ENCODE measurements at regions not wholly inside any gene's neighbourhood (a gene's known extent, or its start where the extent isn't known, plus 50 kb on each side); places are given as distances from the start of the nearest gene placed in this dataset.
A peak's percentile ranks its signal among the peaks of the same experiment; 100 is the strongest.
"Not testable (repeated sequence)": the region's sequence is repeated elsewhere in the genome, so short reads cannot be mapped to it uniquely, and the experiment has no call there.

- no peak for DNase-seq (ENCODE audit: low read depth)
Observed at GRCh38 chr6:97347111-97347510, 64.1 kb upstream of the MMS22L start.

DNA sequence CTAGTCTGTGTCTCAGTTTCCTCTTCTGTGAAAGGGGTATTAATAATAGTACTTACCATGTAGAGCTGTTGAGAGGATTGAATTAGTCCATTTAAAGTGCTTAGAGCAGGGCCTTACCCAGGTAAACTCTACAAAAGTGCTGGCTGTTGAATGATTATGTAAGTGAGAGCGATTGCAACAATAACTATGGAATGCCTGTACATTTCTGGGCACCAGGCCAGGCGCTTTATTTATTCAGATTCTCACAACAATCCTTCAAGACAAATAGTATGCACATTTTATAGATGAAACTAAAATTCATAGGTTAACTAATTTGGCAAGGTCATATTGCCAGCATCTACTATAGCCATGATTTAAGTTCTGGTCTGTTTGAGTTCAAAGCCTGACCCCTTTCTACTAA, 78.3 kb upstream of the MMS22L start:
- no peak for DNase-seq (ENCODE audit: low read depth)

GRCh38 chr6:97364327-97364726, 81.3 kb upstream of the MMS22L start:
- no peak for DNase-seq (ENCODE audit: low read depth)

DNA sequence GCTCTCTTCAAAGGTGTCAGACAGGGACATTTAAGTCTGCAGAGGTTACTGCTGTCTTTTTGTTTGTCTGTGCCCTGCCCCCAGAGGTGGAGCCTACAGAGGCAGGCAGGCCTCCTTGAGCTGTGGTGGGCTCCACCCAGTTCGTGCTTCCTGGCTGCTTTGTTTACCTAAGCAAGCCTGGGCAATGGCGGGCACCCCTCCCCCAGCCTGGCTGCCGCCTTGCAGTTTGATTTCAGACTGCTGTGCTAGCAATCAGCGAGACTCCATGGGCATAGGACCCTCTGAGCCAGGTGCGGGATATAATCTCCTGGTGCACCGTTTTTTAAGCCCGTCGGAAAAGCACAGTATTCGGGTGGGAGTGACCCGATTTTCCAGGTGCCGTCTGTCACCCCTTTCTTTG, 99.1 kb upstream of the MMS22L start:
- DNase-seq (ENCODE audit: low read depth), result not testable (repeated sequence)

- DNase-seq (ENCODE audit: low read depth), result no peak
Observed at GRCh38 chr6:97392735-97393134, 109.7 kb upstream of the MMS22L start.

- DNase-seq (ENCODE audit: low read depth), result peak; percentile 8
Observed at GRCh38 chr6:97394160-97394748, 111.2 kb upstream of the MMS22L start.

DNA sequence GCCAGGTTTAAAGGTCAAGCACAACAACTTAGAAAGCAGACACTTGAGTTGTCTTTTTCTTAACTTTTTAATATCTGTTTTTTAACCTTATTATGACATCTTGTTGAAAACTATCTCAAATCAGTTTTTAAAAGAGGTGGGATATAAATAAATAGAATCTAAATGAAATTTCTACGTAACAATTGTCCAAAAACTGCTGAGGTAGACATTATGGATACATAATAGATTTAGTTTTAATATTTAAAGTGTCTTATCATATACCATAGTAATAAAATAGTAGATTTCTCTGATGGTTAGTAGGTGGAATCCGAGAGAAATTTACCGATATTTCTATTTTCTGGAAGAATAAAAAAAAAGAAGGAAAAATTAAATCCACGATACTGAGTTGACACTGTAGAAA, 113.9 kb upstream of the MMS22L start:
- DNase-seq (ENCODE audit: low read depth), result no peak

DNA sequence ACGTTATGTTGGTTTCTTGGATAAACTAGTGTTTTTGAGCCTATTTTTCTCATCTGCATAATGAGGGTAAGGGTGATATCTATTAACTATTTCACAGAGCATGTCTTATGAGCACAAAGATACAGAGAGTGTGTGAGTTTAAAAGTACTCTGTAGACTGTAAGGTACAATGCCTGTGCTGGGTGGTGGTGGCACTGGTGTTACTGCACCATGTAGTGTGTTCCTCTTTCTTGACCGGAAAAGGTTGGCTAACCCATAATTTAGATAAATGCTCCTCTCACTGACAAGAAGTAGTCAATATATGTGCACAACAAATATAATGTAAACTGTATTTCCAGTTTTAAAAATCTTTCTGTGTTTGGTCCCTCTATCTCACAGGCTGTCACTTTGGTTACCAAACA, 116.2 kb upstream of the MMS22L start:
- no peak for DNase-seq (ENCODE audit: low read depth)

- DNase-seq (ENCODE audit: low read depth), result no peak
Observed at GRCh38 chr6:97401533-97401932, 118.5 kb upstream of the MMS22L start.

DNA sequence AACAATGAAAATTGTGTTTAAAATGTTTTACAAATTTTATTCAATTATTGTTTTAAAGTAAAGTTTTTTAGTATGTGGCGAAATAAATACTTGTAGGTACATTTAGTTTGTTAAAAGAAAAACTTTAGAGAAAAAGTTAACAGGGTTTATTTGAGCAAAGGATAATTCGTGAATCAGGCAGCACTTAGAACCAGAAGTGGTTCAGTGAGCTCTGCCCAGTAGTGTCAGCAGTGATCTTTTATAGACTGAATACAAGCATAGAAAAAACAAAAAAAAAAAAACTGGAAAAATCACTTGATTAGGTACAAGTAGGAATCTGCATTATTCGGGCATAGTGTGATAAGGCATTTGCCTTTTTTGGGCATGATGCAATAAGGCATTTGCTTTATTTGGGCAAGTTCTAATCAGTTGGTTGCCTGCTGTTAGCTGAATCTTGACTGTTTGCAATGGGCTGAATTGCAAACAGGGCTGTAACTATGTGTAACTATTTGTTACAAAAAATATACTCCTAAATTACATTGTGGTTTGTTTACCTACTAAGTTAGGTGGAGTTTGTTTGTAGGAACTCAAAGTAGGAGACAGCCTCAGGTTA, 122.9 kb upstream of the MMS22L start:
- DNase-seq (ENCODE audit: low read depth), result no peak

GRCh38 chr6:97406633-97407032, 123.6 kb upstream of the MMS22L start:
- DNase-seq (ENCODE audit: low read depth), result no peak

- no peak for DNase-seq (ENCODE audit: low read depth)
Observed at GRCh38 chr6:97411610-97412009, 128.6 kb upstream of the MMS22L start.

DNA sequence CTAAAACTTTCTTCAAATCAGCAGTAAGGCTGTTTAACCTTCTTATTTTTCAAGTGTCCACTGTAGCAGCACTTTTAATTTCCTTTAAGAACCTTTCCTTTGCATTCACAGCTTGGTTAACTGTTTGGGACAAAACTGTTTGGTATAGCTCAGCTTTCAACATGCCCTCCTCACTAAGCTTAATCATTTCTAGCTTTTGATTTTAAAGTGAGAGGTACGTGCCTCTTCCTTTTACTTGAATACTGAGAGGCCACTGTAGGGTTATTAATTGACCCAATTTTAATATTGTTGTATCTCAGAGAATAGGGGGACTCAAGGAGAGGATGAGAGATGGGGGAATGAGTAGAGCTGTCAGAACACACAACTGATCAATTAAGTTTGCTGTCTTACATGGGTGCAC, 129.5 kb upstream of the MMS22L start:
- DNase-seq (ENCODE audit: low read depth), result no peak

GRCh38 chr6:97422171-97422570, 139.2 kb upstream of the MMS22L start:
- no peak for DNase-seq (ENCODE audit: low read depth)

DNA sequence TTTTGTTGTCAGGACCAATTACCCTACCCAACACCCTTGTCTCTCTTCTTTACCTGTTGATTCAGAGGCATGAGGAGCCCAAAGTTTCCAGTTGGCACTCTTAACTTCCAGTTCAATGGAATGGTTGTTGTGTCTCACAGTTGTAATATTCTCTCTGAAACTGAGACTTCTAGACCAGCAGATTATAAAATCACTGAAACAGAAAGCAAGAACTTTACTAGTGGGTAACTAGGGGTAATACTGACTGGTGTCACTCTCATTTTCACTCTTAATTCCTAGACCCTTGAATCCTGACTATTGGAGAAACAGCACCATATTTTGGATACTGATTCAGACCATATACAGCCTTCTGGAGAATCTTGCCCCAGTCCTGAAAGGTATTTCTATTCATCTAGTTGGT, 140.2 kb upstream of the MMS22L start:
- DNase-seq (ENCODE audit: low read depth), result no peak

DNA sequence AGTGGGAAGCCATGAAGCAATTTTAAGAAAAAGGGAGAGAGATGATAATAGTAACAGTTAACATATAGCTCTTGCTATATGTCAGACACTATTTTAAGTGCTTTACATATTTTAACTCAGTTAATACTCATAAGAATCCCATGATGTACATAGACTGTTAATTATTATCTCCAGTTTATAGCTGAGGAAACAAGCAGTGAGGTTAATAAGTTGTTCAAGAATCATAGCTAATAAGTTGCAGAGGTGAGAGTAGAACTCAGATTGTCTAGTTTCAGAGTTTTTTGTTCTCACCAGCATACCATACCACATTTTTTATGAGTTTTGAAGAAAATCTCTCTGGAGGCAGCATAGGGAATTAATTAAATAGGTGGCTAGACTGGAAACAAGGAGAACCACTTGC, 144.6 kb upstream of the MMS22L start:
- DNase-seq (ENCODE audit: low read depth), result no peak

GRCh38 chr6:97437087-97437486, 154.1 kb upstream of the MMS22L start:
- no peak for DNase-seq (ENCODE audit: low read depth)

GRCh38 chr6:97438011-97438671, 155.1 kb upstream of the MMS22L start:
- no peak for DNase-seq (ENCODE audit: low read depth)

DNA sequence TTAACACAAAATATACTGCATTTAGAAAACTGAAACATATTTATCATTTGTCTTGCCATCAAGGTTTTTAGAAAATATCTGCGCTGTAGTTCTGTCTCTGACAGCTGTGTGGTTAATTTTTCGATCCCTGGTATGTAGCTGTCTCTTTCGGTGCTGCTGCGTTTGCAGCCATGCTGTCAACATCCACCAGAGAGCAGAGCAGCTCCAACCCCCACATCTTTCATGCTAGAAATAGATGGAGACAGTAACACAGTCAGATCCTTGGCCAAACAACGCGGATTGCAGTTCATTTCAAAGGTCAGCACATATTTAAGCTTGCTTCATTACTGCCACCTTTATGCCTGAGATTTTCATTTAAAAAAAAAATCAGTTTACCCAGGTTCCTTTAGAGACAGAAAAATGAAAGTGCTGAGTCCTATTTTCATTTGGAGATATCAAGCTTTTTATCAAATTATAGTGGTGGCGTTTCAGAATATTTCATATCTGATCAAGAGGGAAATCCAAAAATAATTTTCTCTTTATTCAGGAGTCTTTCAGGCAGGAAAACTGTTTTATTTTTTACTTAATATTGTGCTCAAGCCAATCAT, 157.7 kb upstream of the MMS22L start:
- DNase-seq (ENCODE audit: low read depth), result no peak

GRCh38 chr6:97443408-97444080, 160.5 kb upstream of the MMS22L start:
- DNase-seq (ENCODE audit: low read depth), result no peak

GRCh38 chr6:97445407-97445806, 162.4 kb upstream of the MMS22L start:
- DNase-seq (ENCODE audit: low read depth), result no peak

DNA sequence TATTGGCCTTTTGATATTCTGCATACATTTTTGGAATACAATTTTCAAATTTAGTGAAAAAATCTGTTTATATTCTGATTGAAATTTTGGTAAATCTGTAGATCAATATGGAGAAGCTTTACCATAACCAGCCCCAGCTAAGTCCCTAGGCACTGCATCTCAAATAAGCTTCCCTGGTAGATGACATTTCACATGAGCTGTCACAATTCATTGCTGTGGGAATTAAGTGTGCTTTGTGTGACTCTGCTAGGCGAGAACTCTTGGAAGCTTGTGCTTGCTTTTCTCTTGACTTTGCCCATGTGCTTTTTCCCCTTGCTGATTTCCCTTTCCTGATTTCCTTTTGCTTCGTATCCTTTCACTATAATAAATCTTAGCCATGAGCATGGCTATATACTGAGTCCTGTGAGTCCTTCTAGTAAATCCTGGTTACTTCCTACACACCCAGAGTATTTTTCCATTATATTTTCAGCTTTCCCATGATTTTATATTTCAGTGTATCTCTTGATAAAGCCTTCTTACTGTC, 166.5 kb upstream of the MMS22L start:
- no peak for DNase-seq (ENCODE audit: low read depth)

GRCh38 chr6:97450087-97450486, 167.1 kb upstream of the MMS22L start:
- no peak for DNase-seq (ENCODE audit: low read depth)
